NB4 (cell line): ENCODE measurements at regions not wholly inside any gene's neighbourhood (a gene's known extent, or its start where the extent isn't known, plus 50 kb on each side); places are given as distances from the start of the nearest gene placed in this dataset.

Experiments used
- DNase-seq: peaks from one replicate; pipeline ENCODE4 v3.0.0; 2010; ENCODE audit warnings: low read depth
- H3K4me3 ChIP-seq: one replicate; pipeline ENCODE4 v1.5.1; 2011; ENCODE audit warnings: mild to moderate bottlenecking, low read depth, low read length, moderate library complexity
- MYC ChIP-seq: IDR thresholded peaks from 2 replicates; pipeline ENCODE4 v1.6.1; 2011; ENCODE audit warnings: low read depth, low read length
- POLR2A ChIP-seq: IDR thresholded peaks from 2 replicates; pipeline ENCODE4 v1.6.1; 2011; ENCODE audit warnings: mild to moderate bottlenecking; ENCODE audit not compliant: insufficient read length; ENCODE audit errors: extremely low read depth
- TF ChIP-seq, protein P1 (sequence below): IDR thresholded peaks from one replicate; pipeline ENCODE4 v1.5.1; 2012; ENCODE audit warnings: low read depth, low read length
- TF ChIP-seq, protein P2 (sequence below): IDR thresholded peaks from 2 replicates; pipeline ENCODE4 v1.6.1; 2011; ENCODE audit warnings: low read depth, low read length

DNA sequence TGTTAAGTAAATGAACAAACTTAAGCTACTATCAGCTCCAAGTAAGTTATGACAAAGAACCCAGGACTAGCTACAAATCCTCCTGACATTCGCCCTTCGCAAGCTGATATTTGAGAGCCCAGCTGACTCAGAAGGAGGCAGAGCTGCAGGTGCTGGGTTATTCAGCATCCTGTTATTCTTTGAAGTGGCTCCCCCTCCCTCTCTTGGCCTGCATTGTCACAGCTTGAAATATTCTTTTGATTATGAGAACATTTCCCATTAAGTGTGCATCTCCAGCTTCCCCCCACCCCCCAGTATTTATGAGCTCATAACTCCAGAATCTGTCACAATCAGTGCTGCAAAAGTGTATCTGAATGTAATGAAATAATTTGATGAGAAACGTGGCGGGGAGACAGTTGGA is 78.8 kb upstream of the RALY start:
- no peak overlapping the region for H3K4me3 ChIP-seq
- TF ChIP-seq MYC = no peak
- no peak for TF ChIP-seq POLR2A
- TF ChIP-seq, protein P1, sequence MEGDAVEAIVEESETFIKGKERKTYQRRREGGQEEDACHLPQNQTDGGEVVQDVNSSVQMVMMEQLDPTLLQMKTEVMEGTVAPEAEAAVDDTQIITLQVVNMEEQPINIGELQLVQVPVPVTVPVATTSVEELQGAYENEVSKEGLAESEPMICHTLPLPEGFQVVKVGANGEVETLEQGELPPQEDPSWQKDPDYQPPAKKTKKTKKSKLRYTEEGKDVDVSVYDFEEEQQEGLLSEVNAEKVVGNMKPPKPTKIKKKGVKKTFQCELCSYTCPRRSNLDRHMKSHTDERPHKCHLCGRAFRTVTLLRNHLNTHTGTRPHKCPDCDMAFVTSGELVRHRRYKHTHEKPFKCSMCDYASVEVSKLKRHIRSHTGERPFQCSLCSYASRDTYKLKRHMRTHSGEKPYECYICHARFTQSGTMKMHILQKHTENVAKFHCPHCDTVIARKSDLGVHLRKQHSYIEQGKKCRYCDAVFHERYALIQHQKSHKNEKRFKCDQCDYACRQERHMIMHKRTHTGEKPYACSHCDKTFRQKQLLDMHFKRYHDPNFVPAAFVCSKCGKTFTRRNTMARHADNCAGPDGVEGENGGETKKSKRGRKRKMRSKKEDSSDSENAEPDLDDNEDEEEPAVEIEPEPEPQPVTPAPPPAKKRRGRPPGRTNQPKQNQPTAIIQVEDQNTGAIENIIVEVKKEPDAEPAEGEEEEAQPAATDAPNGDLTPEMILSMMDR = no peak
- TF ChIP-seq, protein P2, sequence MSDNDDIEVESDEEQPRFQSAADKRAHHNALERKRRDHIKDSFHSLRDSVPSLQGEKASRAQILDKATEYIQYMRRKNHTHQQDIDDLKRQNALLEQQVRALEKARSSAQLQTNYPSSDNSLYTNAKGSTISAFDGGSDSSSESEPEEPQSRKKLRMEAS = no peak
- no peak for DNase-seq

DNA sequence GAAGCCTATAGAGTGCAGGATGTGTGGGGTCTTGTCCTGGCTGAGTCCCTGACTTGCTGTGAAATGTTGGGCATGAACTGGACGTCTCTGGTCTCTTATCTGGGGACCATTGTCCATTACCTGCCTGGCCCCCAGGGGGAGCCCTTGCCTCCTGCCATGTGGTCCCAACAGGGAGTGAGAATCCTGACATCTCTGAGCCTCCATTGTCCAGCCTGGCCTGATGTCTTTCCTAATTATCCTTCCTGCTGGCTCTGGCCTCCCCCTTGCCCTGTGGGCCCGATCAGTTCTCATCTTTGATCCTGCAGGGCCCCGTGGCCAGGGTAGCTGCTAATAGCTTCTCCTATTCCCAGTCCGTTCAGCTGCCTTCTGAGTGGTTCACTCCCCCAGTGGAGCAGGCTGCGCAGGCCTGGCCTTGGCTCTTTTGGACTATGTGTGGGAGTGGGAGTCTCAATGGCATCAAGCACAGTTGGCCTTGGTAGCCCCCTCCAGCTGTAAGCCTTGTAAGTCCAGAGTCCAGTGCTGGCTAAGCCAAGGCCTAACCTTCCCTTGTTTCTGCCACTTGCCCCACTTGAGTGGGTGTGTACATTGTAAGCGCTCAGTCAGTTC is 77.9 kb upstream of the RALY start:
- peak; percentile 56 for DNase-seq
- H3K4me3 ChIP-seq = no peak overlapping the region
- TF ChIP-seq MYC (peak; percentile 84; the same call in 1 of the 2 replicates), POLR2A (no peak)
- TF ChIP-seq, protein P2 = peak; percentile 83
- TF ChIP-seq, protein P1 = peak; percentile 78

DNA sequence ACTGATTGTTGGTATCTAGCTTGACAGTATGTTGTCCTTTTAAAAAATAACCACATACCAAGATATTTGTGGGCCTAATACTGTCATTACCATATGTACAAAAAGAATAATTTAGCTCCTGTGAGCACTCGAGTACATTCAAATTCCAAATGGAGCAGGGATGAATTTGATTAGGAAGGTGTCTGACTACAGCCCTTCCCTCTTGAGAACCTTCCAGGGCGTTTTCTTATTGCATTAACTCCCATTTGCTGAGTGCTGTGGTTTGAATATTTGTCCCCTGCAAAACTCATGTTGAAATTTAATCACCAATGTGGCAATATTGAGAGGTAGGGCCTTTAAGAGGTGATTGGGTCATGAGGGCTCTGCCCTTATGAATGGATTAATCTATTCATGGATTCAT is 76.9 kb upstream of the RALY start:
- H3K4me3 ChIP-seq = no peak overlapping the region
- no peak for TF ChIP-seq MYC
- TF ChIP-seq, protein P2 = no peak

DNA sequence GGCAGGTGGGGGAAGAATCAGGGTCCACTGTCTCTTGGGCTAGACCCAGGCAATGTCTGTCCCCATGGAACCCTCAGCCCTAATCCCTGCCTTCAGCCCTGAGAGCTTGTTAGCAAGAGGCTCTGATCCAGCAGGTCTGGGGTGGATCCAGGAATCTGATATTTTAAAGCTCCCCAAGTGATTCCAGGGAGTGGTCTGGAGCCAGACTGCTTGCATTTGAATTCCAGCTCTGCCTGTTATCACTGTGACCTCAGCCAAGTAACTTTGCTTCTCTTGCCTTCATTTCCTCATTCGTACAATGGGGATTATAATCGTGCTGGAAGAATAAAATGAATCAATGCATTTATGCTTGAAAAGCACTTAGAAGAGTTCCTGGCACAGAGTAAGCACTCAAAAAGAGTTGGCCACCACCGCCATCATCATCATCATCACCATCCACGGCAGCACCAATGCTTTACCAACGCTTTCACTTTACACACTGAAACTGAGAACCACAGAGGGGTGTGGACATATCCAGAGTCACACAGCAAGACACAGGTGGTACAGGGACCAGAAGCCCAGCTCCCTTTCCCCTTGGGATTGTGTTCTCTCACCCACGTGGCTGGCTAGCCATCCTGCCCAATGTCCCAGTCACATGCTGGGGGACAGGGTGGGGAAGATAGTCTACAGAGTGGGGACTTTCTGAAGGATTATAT is 75.7 kb upstream of the RALY start:
- TF ChIP-seq, protein P1 = no peak
- TF ChIP-seq, protein P2 = no peak
- TF ChIP-seq MYC = no peak
- TF ChIP-seq POLR2A = no peak
- no peak overlapping the region for H3K4me3 ChIP-seq
- no peak for DNase-seq

More for the DNA sequence above, 76.9 kb upstream of the RALY start:
- no peak for DNase-seq

DNA sequence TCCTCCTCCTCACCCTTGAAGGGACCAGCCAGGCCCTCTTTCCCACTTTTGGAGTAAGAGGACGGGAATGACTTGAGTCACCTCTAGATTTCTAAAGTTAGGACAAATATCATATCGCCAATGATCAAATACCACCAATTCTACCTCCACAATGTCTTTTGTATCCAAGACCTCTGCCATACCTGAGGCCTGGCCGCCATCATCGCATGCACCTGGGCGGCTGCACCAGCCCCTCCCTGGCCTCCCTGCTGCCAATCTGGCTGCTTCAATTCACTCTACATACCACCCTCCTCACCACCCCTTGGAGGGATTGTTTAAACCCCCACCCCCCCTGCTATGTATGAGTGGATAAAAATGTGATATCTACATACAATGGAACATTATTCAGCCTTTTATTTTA is 75.0 kb upstream of the RALY start:
- DNase-seq = no peak
- TF ChIP-seq POLR2A (no peak), MYC (no peak)
- TF ChIP-seq, protein P1 = no peak
- TF ChIP-seq, protein P2 = no peak
- H3K4me3 ChIP-seq = no peak overlapping the region

DNA sequence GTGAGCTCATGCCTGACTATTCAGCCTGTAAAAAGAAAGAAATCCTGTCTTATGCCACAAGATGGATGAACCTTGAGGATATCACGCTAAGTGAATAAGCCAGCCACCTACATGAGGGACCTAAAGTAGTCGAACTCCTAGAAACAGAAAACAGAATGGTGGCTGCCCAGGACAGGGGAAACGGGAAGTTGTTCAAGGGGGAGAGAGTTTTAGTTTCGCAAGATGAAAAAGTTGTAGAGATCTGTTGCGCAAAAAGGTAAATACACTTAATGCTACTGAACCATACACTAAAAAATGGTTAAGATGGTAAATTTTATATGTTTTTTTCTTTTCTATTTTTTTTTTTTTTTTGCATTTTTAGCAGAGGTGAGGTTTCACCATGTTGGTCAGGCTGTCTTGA is 74.1 kb upstream of the RALY start:
- no peak overlapping the region for H3K4me3 ChIP-seq
- peak; percentile 91 for DNase-seq
- TF ChIP-seq, protein P2 = no peak
- TF ChIP-seq, protein P1 = no peak
- no peak for TF ChIP-seq MYC
- TF ChIP-seq POLR2A = no peak
